ENCODE measurements at regions not wholly inside any gene's neighbourhood (a gene's known extent, or its start where the extent isn't known, plus 50 kb on each side); places are given as distances from the start of the nearest gene placed in this dataset.

- TF ChIP-seq CTCF (IDR thresholded peaks at IDR 0.05): no peak
- TF ChIP-seq POLR2AphosphoS5 (IDR thresholded peaks at IDR 0.05; ENCODE audit: low read depth, low read length): no peak
- TF ChIP-seq TCF7L2 (IDR thresholded peaks at IDR 0.05; ENCODE audit: low read depth, low read length): no peak
Observed at GRCh38 chr9:80127920-80128319, 556.2 kb downstream of the TLE4 start.

All from Panc1 (cell line).